ENCODE measurements at regions not wholly inside any gene's neighbourhood (a gene's known extent, or its start where the extent isn't known, plus 50 kb on each side); places are given as distances from the start of the nearest gene placed in this dataset.
"Not testable (repeated sequence)": the region's sequence is repeated elsewhere in the genome, so short reads cannot be mapped to it uniquely, and the experiment has no call there.

DNA sequence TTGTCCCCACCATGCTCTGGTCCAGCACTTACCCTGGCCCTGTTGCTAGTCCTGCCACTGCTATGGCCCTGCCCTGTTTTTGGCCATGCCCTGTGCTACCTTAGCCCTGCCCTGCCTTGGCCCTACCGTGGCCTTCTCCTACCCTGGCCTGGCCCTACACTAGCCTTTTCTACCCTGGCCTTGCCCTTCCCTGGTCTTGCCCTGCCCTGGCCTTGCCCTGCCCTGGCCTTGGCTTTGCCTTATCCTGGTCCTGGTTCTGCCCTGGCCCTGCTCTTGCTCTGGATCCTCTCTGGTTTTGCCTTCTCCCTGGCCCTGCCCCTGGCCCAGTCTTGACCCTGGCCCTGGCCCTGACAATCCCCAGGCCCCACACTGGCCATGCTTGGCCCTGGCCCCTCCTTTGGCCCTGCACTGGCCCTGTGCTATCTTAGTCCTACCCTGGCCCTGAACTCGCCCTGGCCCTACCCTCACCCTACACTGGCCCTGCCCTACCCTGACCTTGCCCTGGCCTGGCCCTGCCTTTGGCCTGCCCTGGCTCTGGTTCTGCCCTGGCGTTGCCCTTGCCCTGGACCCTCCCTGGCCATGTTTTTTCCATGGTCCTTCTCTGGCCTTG, 235.0 kb downstream of the GOLGA6L6 start:
- H3K36me3 ChIP-seq (ENCODE audit: insufficient read depth, low read length); CTCF ChIA-PET (ENCODE audit: unreplicated experiment); POLR2A ChIA-PET; H3K27ac ChIP-seq (ENCODE audit: low read depth, low read length, poor library complexity, severe bottlenecking); H3K9me2 ChIP-seq (ENCODE audit: insufficient read depth, low read length); H2AFZ ChIP-seq (ENCODE audit: low read length); H3K4me2 ChIP-seq (ENCODE audit: low read length); H3K4me1 ChIP-seq (ENCODE audit: insufficient read depth, low read length, poor library complexity, severe bottlenecking); BruUV-seq (replicated peaks); H4K20me1 ChIP-seq (ENCODE audit: insufficient read depth, low read length); H3K4me3 ChIP-seq (ENCODE audit: low read depth, low read length, poor library complexity, severe bottlenecking); H3K79me2 ChIP-seq (ENCODE audit: insufficient read depth, low read depth, low read length); DNase-seq (ENCODE audit: low spot score); intact Hi-C loops (cut with micrococcal nuclease; ENCODE audit: unreplicated experiment): not testable (repeated sequence)
- peaks cover 10% of the 10 kb centered on the region; the same call in 1 of the 2 replicates for H3K9me3 ChIP-seq (ENCODE audit: low read length)

DNA sequence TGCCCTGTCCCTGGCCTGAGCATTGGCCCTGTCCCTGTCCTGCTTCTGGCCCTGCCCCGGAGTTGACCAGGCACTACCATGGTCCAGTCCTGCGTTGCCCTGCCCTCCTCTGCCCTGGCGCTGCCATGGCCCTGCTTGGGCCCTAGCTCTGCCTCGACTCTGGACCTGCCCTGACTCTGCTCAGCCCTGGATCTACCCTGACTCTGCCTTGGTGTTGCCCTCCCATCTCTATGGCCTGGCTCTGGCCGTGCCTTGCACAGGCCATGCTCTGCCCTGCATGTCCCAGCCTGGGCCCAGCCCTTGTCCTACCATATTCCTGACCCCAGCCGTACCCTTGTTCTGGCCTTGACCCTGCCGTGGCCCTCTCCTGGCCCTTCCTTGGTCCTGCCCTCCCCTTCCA, 235.7 kb downstream of the GOLGA6L6 start:
- H3K4me1 ChIP-seq (ENCODE audit: insufficient read depth, low read length, poor library complexity, severe bottlenecking); H3K36me3 ChIP-seq (ENCODE audit: insufficient read depth, low read length); H2AFZ ChIP-seq (ENCODE audit: low read length); POLR2A ChIA-PET; H3K4me3 ChIP-seq (ENCODE audit: low read depth, low read length, poor library complexity, severe bottlenecking); H4K20me1 ChIP-seq (ENCODE audit: insufficient read depth, low read length); H3K27ac ChIP-seq (ENCODE audit: low read depth, low read length, poor library complexity, severe bottlenecking); CTCF ChIA-PET (ENCODE audit: unreplicated experiment); BruUV-seq (replicated peaks); H3K4me2 ChIP-seq (ENCODE audit: low read length); intact Hi-C loops (cut with micrococcal nuclease; ENCODE audit: unreplicated experiment); H3K79me2 ChIP-seq (ENCODE audit: insufficient read depth, low read depth, low read length); H3K9me2 ChIP-seq (ENCODE audit: insufficient read depth, low read length); DNase-seq (ENCODE audit: low spot score): not testable (repeated sequence)
- H3K9me3 ChIP-seq (ENCODE audit: low read length), result peaks cover 10% of the 10 kb centered on the region; the same call in 1 of the 2 replicates

DNA sequence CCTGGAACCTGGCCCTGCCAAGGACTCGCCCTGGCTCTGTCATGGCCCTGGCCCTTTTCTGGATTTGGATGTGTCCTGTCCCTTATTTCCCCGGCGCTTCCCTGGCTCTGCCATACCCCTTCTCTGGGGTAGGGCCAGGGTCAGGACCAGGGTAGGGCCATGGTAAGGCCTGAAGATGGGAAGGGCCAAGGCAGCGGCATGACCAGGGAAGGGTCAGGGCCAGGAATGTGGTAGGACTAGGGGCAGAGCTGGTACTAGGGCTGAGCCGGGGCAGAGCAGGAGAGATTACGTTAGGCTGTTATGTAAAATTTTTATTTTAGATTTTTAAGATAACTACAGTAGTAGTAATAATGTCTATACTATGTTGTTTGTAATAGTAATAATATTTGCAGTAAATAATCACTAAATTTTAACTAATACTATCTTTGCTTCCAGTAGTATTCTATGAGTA, 236.6 kb downstream of the GOLGA6L6 start:
- POLR2A ChIA-PET; BruUV-seq (replicated peaks); H3K79me2 ChIP-seq (ENCODE audit: insufficient read depth, low read depth, low read length); intact Hi-C loops (cut with micrococcal nuclease; ENCODE audit: unreplicated experiment); H3K4me1 ChIP-seq (ENCODE audit: insufficient read depth, low read length, poor library complexity, severe bottlenecking); H4K20me1 ChIP-seq (ENCODE audit: insufficient read depth, low read length); H3K27ac ChIP-seq (ENCODE audit: low read depth, low read length, poor library complexity, severe bottlenecking); DNase-seq (ENCODE audit: low spot score); H2AFZ ChIP-seq (ENCODE audit: low read length); H3K4me3 ChIP-seq (ENCODE audit: low read depth, low read length, poor library complexity, severe bottlenecking); H3K36me3 ChIP-seq (ENCODE audit: insufficient read depth, low read length); H3K4me2 ChIP-seq (ENCODE audit: low read length); H3K9me2 ChIP-seq (ENCODE audit: insufficient read depth, low read length); CTCF ChIA-PET (ENCODE audit: unreplicated experiment): not testable (repeated sequence)
- peaks cover 10% of the 10 kb centered on the region; the same call in 1 of the 2 replicates for H3K9me3 ChIP-seq (ENCODE audit: low read length)

DNA sequence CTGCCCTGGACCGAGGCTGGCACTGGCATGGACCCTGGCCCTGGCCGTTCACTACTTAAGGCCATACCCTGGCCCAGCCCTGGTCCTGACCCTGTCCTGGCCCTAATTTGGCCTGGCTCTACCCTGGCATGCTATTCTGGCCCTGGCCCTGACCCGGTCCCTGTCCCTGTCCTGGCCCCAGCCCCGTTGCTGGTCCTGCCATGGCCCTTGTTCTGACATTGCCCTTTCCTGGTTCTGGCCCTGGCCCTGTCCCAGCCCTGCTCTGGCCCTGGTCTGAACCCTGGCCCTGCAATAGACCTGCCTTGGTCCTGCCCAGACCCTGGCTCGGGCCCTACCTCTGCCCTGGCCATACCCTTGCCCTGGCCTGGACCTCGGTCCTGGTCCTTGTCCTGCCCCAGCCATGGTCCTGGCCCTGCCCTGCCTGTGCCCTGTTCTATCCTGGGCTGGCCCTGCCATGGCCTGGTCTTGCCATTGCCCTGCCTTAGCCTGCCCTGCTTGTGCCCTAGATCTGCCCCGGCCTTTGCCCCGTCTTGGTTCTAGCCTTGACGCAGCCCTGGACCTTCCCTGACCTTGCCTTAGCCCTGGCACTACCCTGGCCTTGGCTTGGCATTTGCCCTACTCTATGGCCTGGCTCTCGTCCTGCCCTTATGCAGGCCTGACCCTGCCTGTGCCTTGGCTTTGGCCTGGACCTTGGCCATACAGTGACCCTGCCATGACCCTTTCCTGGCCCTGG, 237.2 kb downstream of the GOLGA6L6 start:
- H3K9me2 ChIP-seq (ENCODE audit: insufficient read depth, low read length); H3K36me3 ChIP-seq (ENCODE audit: insufficient read depth, low read length); H3K4me2 ChIP-seq (ENCODE audit: low read length); H3K4me1 ChIP-seq (ENCODE audit: insufficient read depth, low read length, poor library complexity, severe bottlenecking); POLR2A ChIA-PET; H2AFZ ChIP-seq (ENCODE audit: low read length); H3K4me3 ChIP-seq (ENCODE audit: low read depth, low read length, poor library complexity, severe bottlenecking); H4K20me1 ChIP-seq (ENCODE audit: insufficient read depth, low read length); intact Hi-C loops (cut with micrococcal nuclease; ENCODE audit: unreplicated experiment); BruUV-seq (replicated peaks); H3K27ac ChIP-seq (ENCODE audit: low read depth, low read length, poor library complexity, severe bottlenecking); H3K79me2 ChIP-seq (ENCODE audit: insufficient read depth, low read depth, low read length); DNase-seq (ENCODE audit: low spot score); CTCF ChIA-PET (ENCODE audit: unreplicated experiment): not testable (repeated sequence)
- H3K9me3 ChIP-seq (ENCODE audit: low read length), result peaks cover 10% of the 10 kb centered on the region; the same call in 1 of the 2 replicates

DNA sequence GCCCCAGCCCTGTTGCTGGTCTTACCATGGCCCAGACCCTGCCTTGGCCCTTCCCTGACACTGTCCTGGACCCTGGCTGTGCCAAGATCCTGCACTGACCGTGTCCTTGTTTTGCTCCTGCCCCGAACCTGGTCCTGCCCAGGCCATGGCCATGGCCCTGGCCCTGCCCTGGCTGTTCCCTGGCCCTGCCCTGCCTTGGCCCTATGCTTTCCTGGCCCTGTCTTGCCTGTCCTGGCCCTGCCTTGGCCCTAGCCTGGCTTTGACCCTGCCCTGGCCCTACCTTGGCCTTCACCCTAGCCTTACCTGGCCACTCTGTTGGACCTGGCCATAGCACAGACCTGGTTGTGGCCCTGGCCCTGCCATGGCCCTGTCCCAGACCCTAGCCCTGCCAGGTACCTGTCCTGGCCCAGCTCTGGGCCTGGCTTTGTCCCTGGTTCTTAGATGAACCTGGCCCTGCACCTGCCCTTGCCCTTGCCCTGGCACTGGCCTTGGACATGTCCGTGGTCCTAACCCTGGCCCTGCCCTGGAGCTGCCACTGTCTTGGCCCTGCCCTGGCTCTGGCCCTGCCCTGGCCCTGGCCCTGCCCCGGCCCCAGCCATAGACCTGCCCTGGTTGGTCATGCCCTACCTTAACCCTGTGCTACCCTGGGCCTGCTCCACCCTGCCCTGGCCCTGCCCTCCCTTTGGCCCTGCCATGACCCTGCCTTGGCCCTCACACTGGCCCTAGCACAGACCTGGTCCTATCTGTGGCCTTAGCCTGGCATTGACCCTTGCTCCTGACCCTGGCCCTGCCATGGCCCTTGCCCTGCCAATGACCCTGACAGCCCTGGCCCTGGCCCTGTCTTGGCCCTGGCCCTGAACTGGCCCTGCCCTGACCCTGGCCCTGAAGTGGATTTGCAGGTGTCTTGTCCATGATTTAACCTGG, 238.1 kb downstream of the GOLGA6L6 start:
- H3K4me1 ChIP-seq (ENCODE audit: insufficient read depth, low read length, poor library complexity, severe bottlenecking); H3K9me2 ChIP-seq (ENCODE audit: insufficient read depth, low read length); H3K36me3 ChIP-seq (ENCODE audit: insufficient read depth, low read length); H3K4me2 ChIP-seq (ENCODE audit: low read length); intact Hi-C loops (cut with micrococcal nuclease; ENCODE audit: unreplicated experiment); H3K27ac ChIP-seq (ENCODE audit: low read depth, low read length, poor library complexity, severe bottlenecking); POLR2A ChIA-PET; H3K4me3 ChIP-seq (ENCODE audit: low read depth, low read length, poor library complexity, severe bottlenecking); H2AFZ ChIP-seq (ENCODE audit: low read length); H3K79me2 ChIP-seq (ENCODE audit: insufficient read depth, low read depth, low read length); BruUV-seq (replicated peaks); H3K9me3 ChIP-seq (ENCODE audit: low read length); CTCF ChIA-PET (ENCODE audit: unreplicated experiment); DNase-seq (ENCODE audit: low spot score); H4K20me1 ChIP-seq (ENCODE audit: insufficient read depth, low read length): not testable (repeated sequence)
